ENCODE measurements at regions not wholly inside any gene's neighbourhood (a gene's known extent, or its start where the extent isn't known, plus 50 kb on each side); places are given as distances from the start of the nearest gene placed in this dataset.

DNA sequence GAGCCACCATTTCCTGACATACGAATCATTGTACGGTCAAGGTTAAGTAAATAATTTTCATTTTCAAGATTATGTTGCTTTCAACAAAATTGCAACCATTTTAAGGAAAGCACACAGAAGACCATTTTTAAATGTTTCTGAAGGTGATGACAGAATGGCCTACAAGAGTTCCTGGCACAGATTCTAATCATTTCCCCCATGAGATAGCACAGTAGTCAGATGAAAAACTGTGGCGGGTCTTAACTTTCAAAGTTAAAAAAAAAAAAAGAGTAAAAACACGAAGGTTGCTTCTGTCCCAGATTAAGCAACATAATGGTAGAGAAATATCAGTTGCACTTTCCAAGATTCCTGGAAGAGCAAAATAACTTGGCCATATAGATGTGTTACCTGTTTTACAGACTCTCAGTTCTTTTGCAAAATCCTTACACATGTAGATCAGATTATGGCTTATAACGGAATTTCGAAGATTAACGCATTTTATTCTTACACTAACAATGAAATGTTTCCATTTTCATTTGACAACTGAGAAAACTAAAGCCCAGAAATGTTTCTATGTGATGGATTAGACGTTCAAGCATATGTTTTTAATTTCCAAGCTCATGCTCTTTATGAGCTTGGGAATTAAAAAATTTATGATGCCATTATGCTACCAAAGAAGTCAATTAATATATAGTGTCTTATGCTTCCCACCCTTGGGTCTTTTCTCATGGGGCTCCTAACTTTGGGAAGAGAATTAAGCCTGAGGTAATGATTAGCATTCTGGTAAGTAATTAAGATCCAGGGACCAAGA is 335.1 kb upstream of the CLNK start:
- no CpG with 5 or more reads among the region's 8 CpGs for WGBS, 2 experiments (ENCODE audit: extremely low coverage in 2 of 2, insufficient read length in 1 of 2)
- no peak overlapping the region for H3K27ac ChIP-seq (ENCODE audit: insufficient read depth, low read length)
- POLR2A ChIA-PET (ENCODE audit: unreplicated experiment) = no interaction called here
- H3K9ac ChIP-seq (ENCODE audit: low read depth, low read length) = no peak overlapping the region
- H4K5ac ChIP-seq (ENCODE audit: low read depth, low read length) = no peak overlapping the region
- no peak overlapping the region for H3K4ac ChIP-seq (ENCODE audit: low read depth, low read length)
- no peak overlapping the region for H4K91ac ChIP-seq (ENCODE audit: insufficient read depth, low read depth, low read length)
- H3K4me2 ChIP-seq (ENCODE audit: low read depth, low read length) = no peak overlapping the region
- H2AK5ac ChIP-seq (ENCODE audit: low read depth, low read length) = no peak overlapping the region
- H2BK120ac ChIP-seq (ENCODE audit: low read depth, low read length) = no peak overlapping the region
- H3K9me3 ChIP-seq (ENCODE audit: control insufficient read depth, insufficient read depth, low read length) = peaks cover 6% of the 10 kb centered on the region
- H3K9me1 ChIP-seq (ENCODE audit: insufficient read depth, low read length) = no peaks in the 10 kb centered on the region
- H2AFZ ChIP-seq (replicated peaks; ENCODE audit: low read length, poor library complexity) = no peak overlapping the region
- H3K36me3 ChIP-seq (ENCODE audit: control insufficient read depth, insufficient read depth, low read length) = no peaks in the 10 kb centered on the region
- H3K18ac ChIP-seq (ENCODE audit: low read depth, low read length) = no peak overlapping the region
- no peaks in the 10 kb centered on the region for H3K27me3 ChIP-seq (ENCODE audit: control insufficient read depth, insufficient read depth, low read length)
- no peak overlapping the region for H2BK20ac ChIP-seq (ENCODE audit: low read depth, low read length)
- no peaks in the 10 kb centered on the region for H4K20me1 ChIP-seq (ENCODE audit: insufficient read depth, low read length)
- CTCF ChIA-PET = no interaction called here
- H3K56ac ChIP-seq (ENCODE audit: extremely low read depth, insufficient read depth, low read length) = no peak overlapping the region
- DNase-seq (no peak), ATAC-seq (ENCODE audit: low read depth) (no peak)
- dilution Hi-C loops (cut with HindIII; ENCODE audit: low sequenced_read_pairs, unreplicated experiment) (no loop called here), in situ Hi-C loops (cut with MboI; ENCODE audit: low sequenced_read_pairs) (no loop called here), intact Hi-C loops (cut with micrococcal nuclease) (no loop called here)
- no peaks in the 10 kb centered on the region for H3K4me1 ChIP-seq (ENCODE audit: control insufficient read depth, insufficient read depth, low read length)
- H3K14ac ChIP-seq (replicated peaks; ENCODE audit: low read depth, low read length) = no peak overlapping the region
- no peaks in the 10 kb centered on the region for H3K79me1 ChIP-seq (ENCODE audit: low read depth in 1 of 2, low read length in 2 of 2)
- no peak overlapping the region for H3K23ac ChIP-seq (ENCODE audit: low read depth, low read length)
- H2AK9ac ChIP-seq (replicated peaks; ENCODE audit: low read depth, low read length, poor library complexity) = no peak overlapping the region
- no peak overlapping the region for H3K4me3 ChIP-seq (ENCODE audit: insufficient read depth, low read depth, low read length)
- BruUV-seq (replicated peaks) = no TSS peak
- no peak overlapping the region for H4K8ac ChIP-seq (ENCODE audit: low read depth in 2 of 2, low read length in 2 of 2)
- H2BK15ac ChIP-seq (ENCODE audit: low read depth, low read length) = no peak overlapping the region
- TF ChIP-seq CEBPB (IDR thresholded peaks at IDR 0.05; ENCODE audit: low read depth, low read length) = no peak
- no peak for TF ChIP-seq RAD21 (IDR thresholded peaks at IDR 0.05; ENCODE audit: low read length)
- no peak for TF ChIP-seq MXI1 (IDR thresholded peaks at IDR 0.05; ENCODE audit: borderline replicate concordance, low read depth, low read length)
- TF ChIP-seq, protein P1, sequence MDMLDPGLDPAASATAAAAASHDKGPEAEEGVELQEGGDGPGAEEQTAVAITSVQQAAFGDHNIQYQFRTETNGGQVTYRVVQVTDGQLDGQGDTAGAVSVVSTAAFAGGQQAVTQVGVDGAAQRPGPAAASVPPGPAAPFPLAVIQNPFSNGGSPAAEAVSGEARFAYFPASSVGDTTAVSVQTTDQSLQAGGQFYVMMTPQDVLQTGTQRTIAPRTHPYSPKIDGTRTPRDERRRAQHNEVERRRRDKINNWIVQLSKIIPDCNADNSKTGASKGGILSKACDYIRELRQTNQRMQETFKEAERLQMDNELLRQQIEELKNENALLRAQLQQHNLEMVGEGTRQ (IDR thresholded peaks at IDR 0.05; ENCODE audit: low read depth, low read length) = no peak
- TF ChIP-seq MAFK (IDR thresholded peaks at IDR 0.05; ENCODE audit: low read depth, low read length) = no peak
- TF ChIP-seq CHD1 (IDR thresholded peaks at IDR 0.05; ENCODE audit: low read depth, low read length) = no peak
- H2BK5ac ChIP-seq (ENCODE audit: low read depth, low read length, poor library complexity, severe bottlenecking) = no peak overlapping the region

Data from IMR-90 (cell line).